Fibroblast of pulmonary artery (primary cell): ENCODE measurements at regions not wholly inside any gene's neighbourhood (a gene's known extent, or its start where the extent isn't known, plus 50 kb on each side); places are given as distances from the start of the nearest gene placed in this dataset.
A peak's percentile ranks its signal among the peaks of the same experiment; 100 is the strongest.

Experiments used
- DNase-seq: peaks from one replicate; pipeline ENCODE4 v3.0.0-alpha.2; 2010; ENCODE audit warnings: low read depth
- H3K4me3 ChIP-seq: replicated peaks from 2 replicates; pipeline ENCODE4 v1.5.1; 2011; ENCODE audit warnings: low read depth, mild to moderate bottlenecking, control low read depth, low read length, moderate library complexity
- TF ChIP-seq, protein P1 (sequence below): IDR thresholded peaks from 2 replicates; pipeline ENCODE4 v1.5.1; 2011; ENCODE audit warnings: mild to moderate bottlenecking, control low read depth, low read length, inconsistent platforms; ENCODE audit errors: missing control alignments

DNA sequence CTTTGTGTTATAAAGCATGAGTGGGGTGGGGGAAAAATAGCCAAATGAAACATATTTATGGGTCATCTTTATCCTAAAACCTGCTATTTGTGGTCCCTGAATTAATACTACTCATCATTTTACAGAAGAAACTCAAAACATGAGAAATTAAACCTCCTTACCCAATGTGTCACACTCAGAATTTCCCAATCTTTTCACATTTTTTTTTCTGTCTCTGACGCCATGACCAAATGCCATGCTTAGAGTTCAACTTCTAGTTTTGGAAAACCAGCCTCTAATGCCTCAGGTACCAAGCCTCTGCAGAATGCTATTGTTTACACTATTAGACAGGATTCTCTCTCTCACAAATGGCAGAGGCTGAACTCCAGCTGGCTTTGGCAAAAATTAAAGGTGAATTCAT lies 505.5 kb upstream of the WWC1 start:
- no peak for DNase-seq

DNA sequence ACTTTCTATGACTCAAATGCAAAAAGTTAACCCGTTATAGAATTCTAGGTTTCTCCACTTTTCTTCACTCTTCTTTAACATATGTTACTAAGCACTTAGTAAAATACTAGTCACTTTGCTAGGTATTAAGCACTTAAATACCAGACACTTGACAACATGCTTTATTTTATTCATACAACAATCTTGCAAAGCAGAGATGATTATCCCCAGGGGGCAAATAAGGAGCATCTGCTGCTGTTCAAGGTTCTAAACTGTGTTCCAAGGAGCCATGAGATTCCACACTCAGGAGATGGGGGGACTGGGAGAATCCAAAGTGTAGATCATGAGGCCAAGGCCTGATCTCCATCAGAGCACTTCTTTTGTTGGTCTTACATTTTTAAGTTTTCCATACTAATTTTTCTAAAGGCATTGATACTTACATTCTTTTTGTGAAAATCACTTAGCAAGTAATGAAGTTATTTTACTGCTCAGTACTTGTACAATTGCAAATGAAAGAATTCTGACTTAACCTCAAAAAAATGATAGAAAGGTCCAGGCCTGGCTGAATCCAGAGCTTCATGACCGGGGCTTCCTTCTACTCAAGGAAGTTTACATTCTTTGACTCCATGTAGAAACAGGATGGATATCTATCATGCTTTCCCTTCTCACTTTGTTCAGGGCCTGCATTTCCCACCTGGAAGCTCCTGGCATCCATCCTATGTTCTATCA lies 504.4 kb upstream of the WWC1 start:
- TF ChIP-seq, protein P1, sequence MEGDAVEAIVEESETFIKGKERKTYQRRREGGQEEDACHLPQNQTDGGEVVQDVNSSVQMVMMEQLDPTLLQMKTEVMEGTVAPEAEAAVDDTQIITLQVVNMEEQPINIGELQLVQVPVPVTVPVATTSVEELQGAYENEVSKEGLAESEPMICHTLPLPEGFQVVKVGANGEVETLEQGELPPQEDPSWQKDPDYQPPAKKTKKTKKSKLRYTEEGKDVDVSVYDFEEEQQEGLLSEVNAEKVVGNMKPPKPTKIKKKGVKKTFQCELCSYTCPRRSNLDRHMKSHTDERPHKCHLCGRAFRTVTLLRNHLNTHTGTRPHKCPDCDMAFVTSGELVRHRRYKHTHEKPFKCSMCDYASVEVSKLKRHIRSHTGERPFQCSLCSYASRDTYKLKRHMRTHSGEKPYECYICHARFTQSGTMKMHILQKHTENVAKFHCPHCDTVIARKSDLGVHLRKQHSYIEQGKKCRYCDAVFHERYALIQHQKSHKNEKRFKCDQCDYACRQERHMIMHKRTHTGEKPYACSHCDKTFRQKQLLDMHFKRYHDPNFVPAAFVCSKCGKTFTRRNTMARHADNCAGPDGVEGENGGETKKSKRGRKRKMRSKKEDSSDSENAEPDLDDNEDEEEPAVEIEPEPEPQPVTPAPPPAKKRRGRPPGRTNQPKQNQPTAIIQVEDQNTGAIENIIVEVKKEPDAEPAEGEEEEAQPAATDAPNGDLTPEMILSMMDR = no peak
- H3K4me3 ChIP-seq = no peak overlapping the region
- no peak for DNase-seq

More for the DNA sequence above, 505.5 kb upstream of the WWC1 start:
- no peak overlapping the region for H3K4me3 ChIP-seq
- TF ChIP-seq, protein P1 = no peak

DNA sequence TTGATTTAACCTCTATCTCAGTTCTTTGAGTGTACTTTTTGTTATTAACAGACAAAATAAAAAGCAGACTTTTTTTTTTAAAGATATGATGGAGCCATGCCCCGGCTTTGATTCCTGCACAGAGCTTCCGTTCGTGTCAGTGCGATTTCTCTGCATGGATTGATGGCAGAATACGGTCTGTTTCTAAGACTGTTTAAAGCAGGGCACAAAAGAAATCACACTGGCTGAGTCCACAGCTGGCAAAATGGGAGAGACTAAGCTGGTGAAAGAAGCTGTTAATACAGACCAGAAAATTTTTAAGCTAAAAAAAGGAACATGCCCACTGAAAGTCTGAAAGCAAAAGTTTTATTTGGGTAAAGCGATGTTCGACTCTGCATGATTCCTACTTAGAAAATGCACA lies 501.4 kb upstream of the WWC1 start:
- H3K4me3 ChIP-seq = no peak overlapping the region
- TF ChIP-seq, protein P1 = no peak
- DNase-seq = no peak

DNA sequence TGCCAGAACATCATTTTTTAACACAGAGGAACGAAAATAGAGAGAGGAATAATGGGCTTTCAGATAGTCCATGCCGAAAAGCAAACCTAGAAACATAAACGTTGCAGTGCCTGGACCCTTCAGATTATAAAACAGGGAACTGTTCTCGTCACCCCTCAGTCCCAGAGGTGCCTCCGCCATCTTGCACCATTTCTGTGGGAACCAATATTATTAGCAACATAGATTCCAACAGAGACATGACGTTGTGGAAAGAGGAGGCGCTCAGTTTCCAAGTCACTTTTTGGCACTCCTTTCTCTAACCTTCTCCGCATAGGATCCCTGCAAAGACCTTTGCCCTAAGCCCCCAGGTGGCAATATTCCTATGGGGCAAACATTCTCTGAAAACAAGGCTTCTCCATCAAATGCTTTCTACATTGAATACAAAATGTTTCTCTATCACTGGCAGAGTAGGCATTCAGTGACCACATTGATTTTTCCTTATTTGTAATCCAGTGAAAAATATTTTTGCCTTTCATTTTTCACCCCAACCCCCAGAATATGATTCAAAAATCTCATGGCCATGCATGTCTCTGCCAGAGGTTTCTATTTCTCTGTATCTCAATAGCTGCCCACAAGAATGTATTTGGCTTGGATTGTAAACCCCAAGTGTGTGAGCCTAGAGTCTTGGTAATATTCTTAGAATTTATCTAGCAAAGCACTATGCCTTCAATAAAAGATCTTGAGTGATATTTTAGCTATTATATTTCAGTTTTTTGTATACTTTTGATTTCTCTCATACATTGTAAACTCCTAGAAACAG lies 500.8 kb upstream of the WWC1 start:
- TF ChIP-seq, protein P1 = no peak
- no peak overlapping the region for H3K4me3 ChIP-seq
- peak; percentile 40 for DNase-seq

DNA sequence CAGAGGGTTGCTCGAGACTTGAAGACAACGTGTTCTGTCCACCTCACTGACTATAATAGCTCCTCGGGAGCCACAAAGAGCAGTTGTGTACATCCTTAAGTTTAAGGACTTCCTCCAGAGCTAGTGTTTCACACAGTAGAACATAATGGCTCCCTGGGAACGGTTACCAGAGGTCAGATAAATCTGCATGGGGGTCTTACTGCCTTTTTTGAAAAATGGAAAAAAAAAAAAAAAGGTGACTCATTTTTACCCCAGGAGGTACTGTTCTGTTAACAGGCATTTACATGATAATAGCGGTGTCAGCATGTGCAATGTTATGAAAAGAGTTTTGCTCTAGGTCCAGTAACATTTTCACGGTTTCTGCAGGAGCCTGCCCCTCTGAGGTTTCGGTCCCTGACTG lies 498.9 kb upstream of the WWC1 start:
- no peak overlapping the region for H3K4me3 ChIP-seq
- DNase-seq = no peak

DNA sequence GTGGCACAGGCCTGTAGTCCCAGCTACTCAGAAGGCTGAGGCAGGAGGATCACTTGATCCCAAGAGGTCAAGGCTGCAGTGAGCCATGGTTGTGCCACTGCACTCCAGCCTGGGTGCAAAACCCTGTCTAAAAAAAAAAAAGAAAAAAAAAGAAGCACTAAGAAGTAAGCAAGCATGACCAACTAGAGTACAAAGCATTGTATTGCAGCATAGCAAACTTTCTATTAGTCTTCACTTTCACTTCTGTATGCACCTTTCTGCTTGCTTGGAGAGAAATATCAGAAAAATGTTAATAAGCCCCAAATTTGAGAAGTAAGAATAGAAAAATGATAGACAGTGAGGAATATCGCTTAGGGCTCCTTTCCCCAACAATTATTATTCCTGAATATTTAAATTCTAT lies 497.7 kb upstream of the WWC1 start:
- no peak overlapping the region for H3K4me3 ChIP-seq
- DNase-seq = no peak
- TF ChIP-seq, protein P1 = no peak

More for the DNA sequence above, 498.9 kb upstream of the WWC1 start:
- TF ChIP-seq, protein P1 = no peak
